HL-60 (cell line): ENCODE measurements at regions not wholly inside any gene's neighbourhood (a gene's known extent, or its start where the extent isn't known, plus 50 kb on each side); places are given as distances from the start of the nearest gene placed in this dataset.

Source experiments
- GABPA ChIP-seq: IDR thresholded peaks from 2 replicates; pipeline ENCODE4 v1.6.1; 2012; ENCODE audit warnings: low read depth
- POLR2AphosphoS5 ChIP-seq: IDR thresholded peaks from 2 replicates; pipeline ENCODE4 v1.6.1; 2012; ENCODE audit warnings: low read depth
- SPI1 ChIP-seq: IDR thresholded peaks from 2 replicates; pipeline ENCODE4 v1.6.1; 2012; ENCODE audit warnings: low read depth, mild to moderate bottlenecking, borderline replicate concordance
- TF ChIP-seq, protein P1 (sequence below): IDR thresholded peaks from one replicate; pipeline ENCODE4 v1.5.1; 2011; ENCODE audit warnings: low read length, control low read depth, inconsistent platforms; ENCODE audit not compliant: insufficient read depth
- TF ChIP-seq, protein P2 (sequence below): IDR thresholded peaks from 2 replicates; pipeline ENCODE4 v1.6.1; 2012; ENCODE audit warnings: low read depth; ENCODE audit not compliant: insufficient replicate concordance

GRCh38 chr1:218778257-218779126, 395.2 kb upstream of the LYPLAL1 start:
- TF ChIP-seq, protein P1, sequence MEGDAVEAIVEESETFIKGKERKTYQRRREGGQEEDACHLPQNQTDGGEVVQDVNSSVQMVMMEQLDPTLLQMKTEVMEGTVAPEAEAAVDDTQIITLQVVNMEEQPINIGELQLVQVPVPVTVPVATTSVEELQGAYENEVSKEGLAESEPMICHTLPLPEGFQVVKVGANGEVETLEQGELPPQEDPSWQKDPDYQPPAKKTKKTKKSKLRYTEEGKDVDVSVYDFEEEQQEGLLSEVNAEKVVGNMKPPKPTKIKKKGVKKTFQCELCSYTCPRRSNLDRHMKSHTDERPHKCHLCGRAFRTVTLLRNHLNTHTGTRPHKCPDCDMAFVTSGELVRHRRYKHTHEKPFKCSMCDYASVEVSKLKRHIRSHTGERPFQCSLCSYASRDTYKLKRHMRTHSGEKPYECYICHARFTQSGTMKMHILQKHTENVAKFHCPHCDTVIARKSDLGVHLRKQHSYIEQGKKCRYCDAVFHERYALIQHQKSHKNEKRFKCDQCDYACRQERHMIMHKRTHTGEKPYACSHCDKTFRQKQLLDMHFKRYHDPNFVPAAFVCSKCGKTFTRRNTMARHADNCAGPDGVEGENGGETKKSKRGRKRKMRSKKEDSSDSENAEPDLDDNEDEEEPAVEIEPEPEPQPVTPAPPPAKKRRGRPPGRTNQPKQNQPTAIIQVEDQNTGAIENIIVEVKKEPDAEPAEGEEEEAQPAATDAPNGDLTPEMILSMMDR: no peak
- TF ChIP-seq GABPA (no peak), POLR2AphosphoS5 (no peak), SPI1 (no peak)
- TF ChIP-seq, protein P2, sequence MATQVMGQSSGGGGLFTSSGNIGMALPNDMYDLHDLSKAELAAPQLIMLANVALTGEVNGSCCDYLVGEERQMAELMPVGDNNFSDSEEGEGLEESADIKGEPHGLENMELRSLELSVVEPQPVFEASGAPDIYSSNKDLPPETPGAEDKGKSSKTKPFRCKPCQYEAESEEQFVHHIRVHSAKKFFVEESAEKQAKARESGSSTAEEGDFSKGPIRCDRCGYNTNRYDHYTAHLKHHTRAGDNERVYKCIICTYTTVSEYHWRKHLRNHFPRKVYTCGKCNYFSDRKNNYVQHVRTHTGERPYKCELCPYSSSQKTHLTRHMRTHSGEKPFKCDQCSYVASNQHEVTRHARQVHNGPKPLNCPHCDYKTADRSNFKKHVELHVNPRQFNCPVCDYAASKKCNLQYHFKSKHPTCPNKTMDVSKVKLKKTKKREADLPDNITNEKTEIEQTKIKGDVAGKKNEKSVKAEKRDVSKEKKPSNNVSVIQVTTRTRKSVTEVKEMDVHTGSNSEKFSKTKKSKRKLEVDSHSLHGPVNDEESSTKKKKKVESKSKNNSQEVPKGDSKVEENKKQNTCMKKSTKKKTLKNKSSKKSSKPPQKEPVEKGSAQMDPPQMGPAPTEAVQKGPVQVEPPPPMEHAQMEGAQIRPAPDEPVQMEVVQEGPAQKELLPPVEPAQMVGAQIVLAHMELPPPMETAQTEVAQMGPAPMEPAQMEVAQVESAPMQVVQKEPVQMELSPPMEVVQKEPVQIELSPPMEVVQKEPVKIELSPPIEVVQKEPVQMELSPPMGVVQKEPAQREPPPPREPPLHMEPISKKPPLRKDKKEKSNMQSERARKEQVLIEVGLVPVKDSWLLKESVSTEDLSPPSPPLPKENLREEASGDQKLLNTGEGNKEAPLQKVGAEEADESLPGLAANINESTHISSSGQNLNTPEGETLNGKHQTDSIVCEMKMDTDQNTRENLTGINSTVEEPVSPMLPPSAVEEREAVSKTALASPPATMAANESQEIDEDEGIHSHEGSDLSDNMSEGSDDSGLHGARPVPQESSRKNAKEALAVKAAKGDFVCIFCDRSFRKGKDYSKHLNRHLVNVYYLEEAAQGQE: no peak
